ENCODE measurements at regions not wholly inside any gene's neighbourhood (a gene's known extent, or its start where the extent isn't known, plus 50 kb on each side); places are given as distances from the start of the nearest gene placed in this dataset.

DNA sequence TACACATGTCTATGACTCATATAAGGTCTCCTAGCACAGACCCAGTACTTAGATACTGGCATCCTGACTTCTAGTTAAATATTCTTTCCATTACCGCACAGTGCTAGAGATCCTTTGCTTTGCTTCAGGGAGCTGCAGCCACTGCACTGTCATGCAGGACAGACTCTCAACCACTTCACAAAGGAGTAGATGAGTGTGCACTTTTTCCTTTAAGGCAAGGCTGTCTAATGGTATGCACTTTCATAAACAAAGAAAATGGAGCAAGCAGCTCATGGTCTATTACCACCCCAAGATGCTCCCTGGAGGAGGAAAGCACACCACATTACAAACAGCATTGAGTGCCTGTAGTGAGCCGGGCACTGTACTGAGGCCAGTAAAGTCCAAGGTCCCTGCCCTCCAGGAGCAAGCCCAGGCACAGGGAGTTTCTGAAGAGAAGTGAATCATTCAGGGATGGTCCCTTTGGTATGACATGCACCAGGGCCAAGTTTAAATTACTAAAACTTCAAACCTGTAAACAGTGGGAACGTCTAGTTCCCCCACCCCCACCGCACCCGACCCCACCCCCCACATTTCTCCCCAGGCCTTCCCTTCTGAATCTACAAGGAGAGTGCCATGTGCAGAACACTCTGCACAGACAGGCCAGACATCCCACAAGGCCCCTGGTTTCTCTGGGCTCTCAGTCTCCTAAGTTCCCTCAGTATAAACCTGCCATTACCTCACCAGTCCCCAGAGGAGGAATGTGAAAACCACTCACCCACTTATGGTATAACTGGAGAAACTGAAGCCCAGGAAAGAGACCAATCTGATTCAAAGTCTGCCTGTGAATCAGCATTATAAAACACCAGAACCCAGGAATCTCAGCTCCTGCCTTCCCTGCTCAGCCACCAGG is 107.8 kb upstream of the BCL6 start:
- no peak overlapping the region for H3K9ac ChIP-seq
- H3K4me2 ChIP-seq = no peak overlapping the region
- 21% methylated on average over 5 of the region's 5 CpGs for WGBS (ENCODE audit: low lambda C conversion rate)
- ChIA-PET CTCF (no interaction called here), POLR2A (no interaction called here)
- no peaks in the 10 kb centered on the region for H3K4me1 ChIP-seq (ENCODE audit: control insufficient read depth in 1 of 2, insufficient read depth in 2 of 2, low read depth in 1 of 2, low read length in 1 of 2)
- no peak overlapping the region for H2AFZ ChIP-seq (ENCODE audit: low read depth)
- no peaks in the 10 kb centered on the region for H3K36me3 ChIP-seq (replicated peaks in 1 of 2; ENCODE audit: control insufficient read depth in 1 of 2, insufficient read depth in 2 of 2, low read length in 1 of 2)
- H3K9me2 ChIP-seq = no peaks in the 10 kb centered on the region
- TF ChIP-seq MEF2A (IDR thresholded peaks at IDR 0.05; ENCODE audit: borderline replicate concordance, low read depth) (no peak), TCF12 (IDR thresholded peaks at IDR 0.05) (no peak), RXRA (IDR thresholded peaks at IDR 0.05; ENCODE audit: borderline replicate concordance, low read depth) (no peak), FOXM1 (IDR thresholded peaks at IDR 0.05; ENCODE audit: low read depth) (no peak), TEAD4 (IDR thresholded peaks at IDR 0.05; ENCODE audit: borderline replicate concordance, insufficient read depth) (no peak), NFIC (IDR thresholded peaks at IDR 0.05; ENCODE audit: borderline replicate concordance) (no peak), NRF1 (IDR thresholded peaks at IDR 0.05; ENCODE audit: low read depth, low read length) (no peak), RAD21 (IDR thresholded peaks at IDR 0.05; ENCODE audit: low read length) (no peak), ELF1 (IDR thresholded peaks at IDR 0.05) (no peak), RFX5 (IDR thresholded peaks at IDR 0.05; ENCODE audit: low read length) (no peak), GABPA (IDR thresholded peaks at IDR 0.05; ENCODE audit: low read depth) (no peak), FOSL2 (IDR thresholded peaks at IDR 0.05; ENCODE audit: borderline replicate concordance, low read depth) (no peak), POLR2AphosphoS5 (IDR thresholded peaks at IDR 0.05; ENCODE audit: low read depth, low read length) (no peak), FOXJ3 (CRISPR knock-in tag; IDR thresholded peaks at IDR 0.05) (no peak), SIN3A (IDR thresholded peaks at IDR 0.05; ENCODE audit: borderline replicate concordance, low read depth, low read length) (no peak), TAF1 (IDR thresholded peaks at IDR 0.05; ENCODE audit: borderline replicate concordance, low read depth, low read length) (no peak)
- TF ChIP-seq, protein P1, sequence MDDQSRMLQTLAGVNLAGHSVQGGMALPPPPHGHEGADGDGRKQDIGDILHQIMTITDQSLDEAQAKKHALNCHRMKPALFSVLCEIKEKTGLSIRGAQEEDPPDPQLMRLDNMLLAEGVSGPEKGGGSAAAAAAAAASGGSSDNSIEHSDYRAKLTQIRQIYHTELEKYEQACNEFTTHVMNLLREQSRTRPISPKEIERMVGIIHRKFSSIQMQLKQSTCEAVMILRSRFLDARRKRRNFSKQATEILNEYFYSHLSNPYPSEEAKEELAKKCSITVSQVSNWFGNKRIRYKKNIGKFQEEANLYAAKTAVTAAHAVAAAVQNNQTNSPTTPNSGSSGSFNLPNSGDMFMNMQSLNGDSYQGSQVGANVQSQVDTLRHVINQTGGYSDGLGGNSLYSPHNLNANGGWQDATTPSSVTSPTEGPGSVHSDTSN (IDR thresholded peaks at IDR 0.05) = no peak
- TF ChIP-seq, protein P2, sequence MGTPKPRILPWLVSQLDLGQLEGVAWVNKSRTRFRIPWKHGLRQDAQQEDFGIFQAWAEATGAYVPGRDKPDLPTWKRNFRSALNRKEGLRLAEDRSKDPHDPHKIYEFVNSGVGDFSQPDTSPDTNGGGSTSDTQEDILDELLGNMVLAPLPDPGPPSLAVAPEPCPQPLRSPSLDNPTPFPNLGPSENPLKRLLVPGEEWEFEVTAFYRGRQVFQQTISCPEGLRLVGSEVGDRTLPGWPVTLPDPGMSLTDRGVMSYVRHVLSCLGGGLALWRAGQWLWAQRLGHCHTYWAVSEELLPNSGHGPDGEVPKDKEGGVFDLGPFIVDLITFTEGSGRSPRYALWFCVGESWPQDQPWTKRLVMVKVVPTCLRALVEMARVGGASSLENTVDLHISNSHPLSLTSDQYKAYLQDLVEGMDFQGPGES (IDR thresholded peaks at IDR 0.05; ENCODE audit: low read depth, low read length) = no peak
- TF ChIP-seq, protein P3, sequence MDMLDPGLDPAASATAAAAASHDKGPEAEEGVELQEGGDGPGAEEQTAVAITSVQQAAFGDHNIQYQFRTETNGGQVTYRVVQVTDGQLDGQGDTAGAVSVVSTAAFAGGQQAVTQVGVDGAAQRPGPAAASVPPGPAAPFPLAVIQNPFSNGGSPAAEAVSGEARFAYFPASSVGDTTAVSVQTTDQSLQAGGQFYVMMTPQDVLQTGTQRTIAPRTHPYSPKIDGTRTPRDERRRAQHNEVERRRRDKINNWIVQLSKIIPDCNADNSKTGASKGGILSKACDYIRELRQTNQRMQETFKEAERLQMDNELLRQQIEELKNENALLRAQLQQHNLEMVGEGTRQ (IDR thresholded peaks at IDR 0.05; ENCODE audit: borderline replicate concordance, low read depth, low read length) = no peak
- TF ChIP-seq, protein P4, sequence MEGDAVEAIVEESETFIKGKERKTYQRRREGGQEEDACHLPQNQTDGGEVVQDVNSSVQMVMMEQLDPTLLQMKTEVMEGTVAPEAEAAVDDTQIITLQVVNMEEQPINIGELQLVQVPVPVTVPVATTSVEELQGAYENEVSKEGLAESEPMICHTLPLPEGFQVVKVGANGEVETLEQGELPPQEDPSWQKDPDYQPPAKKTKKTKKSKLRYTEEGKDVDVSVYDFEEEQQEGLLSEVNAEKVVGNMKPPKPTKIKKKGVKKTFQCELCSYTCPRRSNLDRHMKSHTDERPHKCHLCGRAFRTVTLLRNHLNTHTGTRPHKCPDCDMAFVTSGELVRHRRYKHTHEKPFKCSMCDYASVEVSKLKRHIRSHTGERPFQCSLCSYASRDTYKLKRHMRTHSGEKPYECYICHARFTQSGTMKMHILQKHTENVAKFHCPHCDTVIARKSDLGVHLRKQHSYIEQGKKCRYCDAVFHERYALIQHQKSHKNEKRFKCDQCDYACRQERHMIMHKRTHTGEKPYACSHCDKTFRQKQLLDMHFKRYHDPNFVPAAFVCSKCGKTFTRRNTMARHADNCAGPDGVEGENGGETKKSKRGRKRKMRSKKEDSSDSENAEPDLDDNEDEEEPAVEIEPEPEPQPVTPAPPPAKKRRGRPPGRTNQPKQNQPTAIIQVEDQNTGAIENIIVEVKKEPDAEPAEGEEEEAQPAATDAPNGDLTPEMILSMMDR (IDR thresholded peaks at IDR 0.05) = no peak
- no peaks in the 10 kb centered on the region for H4K20me1 ChIP-seq (ENCODE audit: insufficient read depth)
- no peak for DNase-seq
- no peaks in the 10 kb centered on the region for H3K27me3 ChIP-seq (ENCODE audit: insufficient read depth)
- H3K27ac ChIP-seq (ENCODE audit: low read depth in 2 of 2, low read length in 1 of 2) = no peak overlapping the region
- H3F3A ChIP-seq (replicated peaks; ENCODE audit: insufficient read depth) = no peaks in the 10 kb centered on the region
- H3K9me3 ChIP-seq = no peaks in the 10 kb centered on the region; the same call in 1 of the 2 replicates
- no peaks in the 10 kb centered on the region for H3K79me2 ChIP-seq (ENCODE audit: insufficient read depth)
- no peak overlapping the region for H3K4me3 ChIP-seq (ENCODE audit: low read depth in 2 of 2, low read length in 1 of 2)

Data from SK-N-SH (cell line).